ENCODE measurements at regions not wholly inside any gene's neighbourhood (a gene's known extent, or its start where the extent isn't known, plus 50 kb on each side); places are given as distances from the start of the nearest gene placed in this dataset.

DNA sequence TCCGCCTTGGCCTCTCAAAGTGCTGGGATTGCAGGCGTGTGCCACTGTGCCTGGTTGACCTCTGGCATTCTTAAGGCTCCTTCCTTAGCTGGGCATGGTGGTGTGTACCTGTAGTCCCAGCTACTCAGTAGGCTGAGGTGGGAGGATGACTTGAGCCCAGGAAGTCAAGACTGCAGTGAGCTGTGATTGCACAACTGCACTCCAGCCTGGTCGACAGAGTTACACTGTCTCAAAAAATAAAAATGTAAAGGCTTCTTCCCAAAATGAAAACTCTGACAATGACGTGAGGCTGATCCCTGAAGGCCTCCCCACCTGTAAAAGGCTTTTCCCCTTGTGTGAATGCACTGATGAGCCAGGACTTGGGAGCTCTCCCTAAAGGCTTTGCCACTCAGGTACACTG lies 62.4 kb downstream of the ZBTB9 start:
- TF ChIP-seq POLR2AphosphoS5 (IDR thresholded peaks at IDR 0.05) = no peak
- no peak for TF ChIP-seq EP300 (IDR thresholded peaks at IDR 0.05)
- no peak for TF ChIP-seq POLR2A (IDR thresholded peaks at IDR 0.05)

Measured in gastroesophageal sphincter (tissue), 2 donors.